Dedifferentiated amniotic fluid mesenchymal stem cell (primary cell): ENCODE measurements at regions not wholly inside any gene's neighbourhood (a gene's known extent, or its start where the extent isn't known, plus 50 kb on each side); places are given as distances from the start of the nearest gene placed in this dataset.
"Not testable (repeated sequence)": the region's sequence is repeated elsewhere in the genome, so short reads cannot be mapped to it uniquely, and the experiment has no call there.

Source experiments
- DNase-seq: peaks from one replicate; pipeline ENCODE4 v3.0.0-alpha.2; 2016; ENCODE audit errors: extremely low spot score

DNA sequence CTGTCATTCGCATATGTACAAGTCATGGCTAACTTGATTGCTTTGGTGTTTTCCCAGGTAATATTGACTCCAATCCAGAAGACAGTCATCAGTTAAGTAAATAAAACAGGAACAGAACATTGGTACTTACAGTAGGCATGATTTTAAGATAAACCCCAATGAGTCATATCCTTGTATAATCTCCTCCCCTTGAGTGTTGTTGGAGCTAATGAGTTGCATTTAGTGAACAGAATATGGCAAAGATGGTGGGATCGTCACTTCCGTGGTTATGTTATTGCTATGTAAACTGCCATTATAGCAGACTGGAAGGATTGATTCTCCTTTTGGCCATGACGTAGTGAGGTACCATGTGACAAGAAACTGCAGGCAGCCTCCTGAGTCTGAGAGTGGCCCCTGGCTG, 102.2 kb downstream of the TMX1 start:
- no peak for DNase-seq

DNA sequence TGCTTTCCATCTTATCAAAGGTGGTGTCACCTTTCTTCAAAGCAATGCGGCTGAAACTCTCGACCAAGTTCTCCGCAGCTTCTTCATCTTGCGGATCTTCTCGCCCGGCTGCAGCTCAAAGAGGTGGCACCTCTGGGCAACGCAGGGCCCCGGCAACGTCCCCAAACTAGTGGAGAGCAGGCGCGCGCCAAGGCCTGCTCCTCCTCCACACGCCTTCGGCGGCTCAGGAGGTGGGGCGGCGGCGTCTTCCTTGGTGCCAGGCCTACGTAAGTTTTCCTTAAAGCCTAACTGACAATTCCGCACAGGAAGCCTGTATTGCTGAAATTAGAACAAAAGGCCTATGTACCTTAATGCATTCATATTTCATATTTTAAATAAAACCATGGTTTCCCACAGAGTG, 112.0 kb downstream of the TMX1 start:
- DNase-seq, result no peak

DNA sequence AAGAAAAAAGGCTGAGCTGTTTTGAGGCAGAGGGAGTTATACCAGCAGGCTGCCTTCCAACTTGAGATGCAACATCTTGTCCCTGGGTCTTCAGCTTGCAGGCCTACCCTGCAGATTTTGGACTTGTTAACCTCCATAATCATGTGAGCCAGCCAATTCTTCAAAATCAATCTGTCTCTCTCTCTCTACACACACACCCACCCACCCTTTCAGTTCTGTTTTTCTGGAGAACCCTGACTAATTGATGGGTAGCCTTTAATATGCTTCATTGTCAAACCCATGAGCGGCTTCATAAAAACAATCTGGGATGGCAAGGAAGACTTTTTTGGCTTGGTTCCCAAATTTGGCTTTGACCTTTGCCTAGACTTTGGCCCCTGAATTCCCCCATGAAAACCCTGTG, 113.9 kb downstream of the TMX1 start:
- no peak for DNase-seq

DNA sequence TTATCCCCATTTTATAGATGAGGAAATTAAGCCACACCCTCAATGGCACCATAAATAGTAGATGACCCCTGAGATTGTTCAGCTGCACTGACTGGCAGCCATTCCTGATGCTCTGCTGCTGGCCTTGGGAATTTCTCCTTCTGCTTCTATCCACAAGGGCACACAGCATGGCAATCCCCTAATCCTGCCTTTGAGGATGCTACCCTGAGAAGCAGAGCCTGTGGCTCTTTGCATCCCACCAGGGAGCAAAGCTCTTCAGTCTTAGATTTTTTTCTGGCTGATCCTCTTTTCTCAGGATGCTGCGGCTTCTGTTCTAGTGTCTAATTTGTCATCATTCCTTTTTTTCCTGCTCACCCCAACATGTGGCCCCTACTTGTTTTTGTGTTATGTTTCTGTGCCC, 114.8 kb downstream of the TMX1 start:
- DNase-seq, result no peak

DNA sequence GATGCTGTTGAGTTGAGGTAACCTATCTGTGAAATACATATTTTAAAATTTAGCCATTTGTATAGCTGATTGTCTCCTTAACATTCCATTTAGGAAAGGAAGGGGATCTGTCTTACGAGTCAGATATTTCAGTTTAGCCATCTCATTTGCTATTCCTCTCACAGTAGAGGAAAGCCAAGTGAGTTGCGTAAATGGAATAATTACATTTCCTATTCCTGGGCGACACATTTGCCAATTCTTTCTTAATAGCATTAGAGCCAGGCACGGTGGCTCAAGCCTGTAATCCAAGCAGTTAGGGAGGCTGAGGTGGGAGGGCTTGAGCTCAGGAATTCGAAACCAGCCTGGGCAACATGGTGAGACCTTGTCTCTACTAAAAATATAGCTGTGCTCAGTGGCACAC, 116.3 kb downstream of the TMX1 start:
- DNase-seq, result no peak

DNA sequence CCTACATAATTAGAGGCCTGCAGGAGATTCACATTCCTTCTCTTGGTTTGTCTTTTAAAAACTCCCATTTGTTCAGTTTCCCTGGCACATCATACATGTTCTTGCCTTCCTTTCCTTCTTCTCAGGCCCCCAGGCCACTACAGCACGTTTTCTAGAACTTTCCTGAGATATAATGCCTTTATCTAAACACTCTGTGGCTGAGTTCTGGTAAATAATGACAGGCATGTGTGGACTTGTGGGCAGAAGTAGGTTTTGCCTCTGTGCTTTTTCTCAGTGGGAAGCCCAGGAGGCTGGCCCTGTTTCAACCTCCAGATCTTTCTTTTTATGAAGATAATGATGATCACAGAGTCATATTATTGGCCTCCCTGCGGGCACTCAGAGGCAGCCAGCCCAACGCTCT, 117.2 kb downstream of the TMX1 start:
- no peak for DNase-seq

DNA sequence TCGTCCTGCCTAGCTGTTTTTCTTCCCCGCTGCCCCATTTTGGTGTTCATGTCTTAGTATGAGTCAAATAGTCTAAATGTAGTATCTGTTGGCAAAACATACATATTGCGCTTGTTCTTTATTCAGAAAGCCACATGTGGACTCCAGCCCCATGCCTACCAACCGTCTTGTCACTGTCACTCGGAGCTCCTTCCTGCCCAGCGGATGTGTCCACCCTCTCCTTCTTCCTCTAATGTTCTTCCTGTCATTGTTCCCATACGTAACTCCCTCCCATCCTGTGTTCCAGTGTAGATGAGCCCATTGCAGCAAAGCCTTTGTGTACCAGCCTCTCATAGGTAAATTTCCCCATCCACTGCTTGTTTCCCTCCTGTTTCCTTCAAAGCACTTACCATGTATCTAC, 120.5 kb downstream of the TMX1 start:
- no peak for DNase-seq

DNA sequence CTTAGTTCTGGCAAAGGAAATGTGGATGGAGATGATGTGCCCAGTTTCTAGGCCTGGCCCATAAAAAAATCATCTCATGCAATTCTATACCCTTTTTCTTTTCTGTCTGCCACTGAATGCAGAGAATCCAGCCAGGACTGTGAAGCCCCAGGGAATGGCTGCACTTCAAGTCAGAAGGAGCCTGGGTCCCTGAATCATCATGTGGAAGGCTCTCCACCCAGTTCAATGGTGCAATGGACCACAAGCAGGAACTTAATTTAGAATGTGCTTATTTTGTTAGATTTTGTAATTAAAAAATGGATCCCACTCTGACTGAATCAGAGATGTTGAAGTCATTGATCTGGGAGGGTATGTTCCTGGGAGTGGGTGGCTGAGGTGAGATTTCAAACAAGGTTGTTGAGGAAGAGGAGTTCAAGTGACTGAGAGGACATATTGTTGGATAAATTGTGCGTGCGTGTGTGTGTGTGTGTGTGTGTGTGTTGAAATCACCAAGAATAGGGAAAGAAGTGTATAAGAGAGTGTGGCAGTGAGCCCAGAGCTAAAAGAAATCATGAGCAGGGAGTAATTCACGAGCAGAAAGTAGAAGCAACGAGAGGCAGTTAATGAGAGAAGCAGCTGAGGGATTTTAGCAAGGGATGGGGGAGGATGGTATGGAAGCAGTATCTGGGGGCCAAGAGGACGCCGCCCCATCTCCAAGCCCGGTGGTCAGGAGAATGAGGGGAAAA, 125.4 kb downstream of the TMX1 start:
- no peak for DNase-seq

DNA sequence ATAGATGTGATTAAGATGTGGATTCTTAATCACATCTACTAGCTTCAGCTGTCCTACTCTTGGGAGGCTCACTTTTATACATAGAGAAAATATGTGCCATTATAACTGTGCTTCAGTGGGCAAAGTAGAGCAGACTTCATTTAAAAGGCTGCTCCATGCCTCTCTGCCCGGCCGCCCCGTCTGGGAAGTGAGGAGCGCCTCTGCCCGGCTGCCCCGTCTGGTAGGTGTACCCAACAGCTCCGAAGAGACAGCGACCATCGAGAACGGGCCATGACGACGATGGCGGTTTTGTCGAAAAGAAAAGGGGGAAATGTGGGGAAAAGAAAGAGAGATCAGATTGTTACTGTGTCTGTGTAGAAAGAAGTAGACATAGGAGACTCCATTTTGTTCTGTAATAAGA, 126.4 kb downstream of the TMX1 start:
- DNase-seq, result not testable (repeated sequence)

DNA sequence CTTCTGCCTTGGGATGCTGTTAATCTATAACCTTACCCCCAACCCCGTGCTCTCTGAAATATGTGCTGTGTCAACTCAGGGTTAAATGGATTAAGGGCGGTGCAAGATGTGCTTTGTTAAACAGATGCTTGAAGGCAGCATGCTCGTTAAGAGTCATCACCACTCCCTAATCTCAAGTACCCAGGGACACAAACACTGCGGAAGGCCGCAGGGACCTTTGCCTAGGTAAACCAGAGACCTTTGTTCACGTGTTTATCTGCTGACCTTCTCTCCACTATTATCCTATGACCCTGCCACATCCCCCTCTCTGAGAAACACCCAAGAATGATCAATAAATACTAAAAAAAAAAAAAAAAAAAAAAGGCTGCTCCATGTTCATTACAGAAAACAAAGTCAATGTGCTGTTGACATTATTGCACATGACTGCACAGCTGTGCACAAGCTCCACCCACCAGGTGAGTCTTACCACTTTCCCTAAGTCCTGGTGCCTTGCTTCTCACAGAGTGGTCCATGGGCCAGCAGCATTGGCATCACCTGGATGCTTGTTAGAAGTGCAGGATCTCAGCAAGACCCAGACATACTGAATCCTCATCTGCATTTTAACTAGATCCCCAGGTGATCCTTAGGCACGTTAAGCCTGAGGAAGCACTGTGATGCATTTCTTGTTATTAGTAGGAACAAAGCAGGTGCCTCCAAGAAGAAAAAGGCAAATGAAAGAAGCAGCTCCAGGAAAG, 127.0 kb downstream of the TMX1 start:
- not testable (repeated sequence) for DNase-seq

DNA sequence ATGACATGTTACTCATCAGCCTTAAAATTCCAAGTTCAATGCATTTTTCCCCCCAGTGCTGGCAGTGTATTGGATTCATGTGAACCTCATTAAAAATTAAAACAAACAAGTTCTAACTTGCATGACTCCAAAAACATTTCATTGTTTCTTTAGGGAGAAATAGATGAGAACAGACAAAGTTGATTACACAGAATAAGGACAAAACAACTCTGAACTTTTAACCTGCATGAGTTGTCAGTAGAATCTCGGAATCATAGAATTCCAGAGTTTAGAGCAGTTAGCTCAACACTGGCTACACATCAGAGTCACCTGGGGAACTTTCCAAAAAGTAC, 127.5 kb downstream of the TMX1 start:
- peak; percentile 55 for DNase-seq

DNA sequence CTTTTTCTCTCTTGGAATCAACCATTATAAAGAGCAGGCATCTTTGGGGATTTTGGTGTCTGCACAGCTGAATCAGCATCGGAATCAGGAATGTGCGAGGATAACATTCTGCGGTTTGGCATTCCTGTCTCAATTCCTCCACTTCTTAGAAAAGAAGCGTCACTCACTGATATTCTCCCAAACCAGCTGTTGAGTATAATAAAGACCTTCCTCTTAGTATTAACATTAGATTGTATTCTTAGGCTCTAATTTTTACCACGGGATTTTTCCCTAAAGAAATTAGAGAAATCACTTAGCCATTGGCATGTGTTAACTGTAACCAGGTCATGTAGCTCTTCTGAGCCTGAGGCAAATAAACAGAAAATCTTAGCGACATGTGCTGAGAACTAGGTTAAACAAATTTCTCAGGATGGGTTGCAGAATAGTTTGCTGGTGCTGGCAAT, 128.7 kb downstream of the TMX1 start:
- peak; percentile 93 for DNase-seq

DNA sequence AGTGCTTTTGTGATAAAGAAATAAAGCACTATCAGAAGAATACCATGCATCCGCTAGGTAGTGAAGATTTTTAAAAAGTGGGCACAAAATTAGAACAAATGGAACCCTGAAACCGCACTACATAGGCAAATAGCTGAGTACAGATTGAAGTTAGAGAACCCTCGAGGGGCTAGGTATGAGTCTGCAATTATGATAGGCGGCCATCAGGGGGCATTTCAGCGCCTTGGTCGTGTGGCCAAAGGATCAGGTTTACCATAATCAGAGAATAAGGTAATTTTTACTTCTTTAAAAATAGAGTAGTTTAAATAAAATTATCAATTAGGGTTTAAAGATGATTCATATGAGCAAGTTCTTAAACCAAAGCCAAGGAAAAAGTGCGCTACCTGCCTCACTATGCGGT, 129.8 kb downstream of the TMX1 start:
- DNase-seq, result no peak

DNA sequence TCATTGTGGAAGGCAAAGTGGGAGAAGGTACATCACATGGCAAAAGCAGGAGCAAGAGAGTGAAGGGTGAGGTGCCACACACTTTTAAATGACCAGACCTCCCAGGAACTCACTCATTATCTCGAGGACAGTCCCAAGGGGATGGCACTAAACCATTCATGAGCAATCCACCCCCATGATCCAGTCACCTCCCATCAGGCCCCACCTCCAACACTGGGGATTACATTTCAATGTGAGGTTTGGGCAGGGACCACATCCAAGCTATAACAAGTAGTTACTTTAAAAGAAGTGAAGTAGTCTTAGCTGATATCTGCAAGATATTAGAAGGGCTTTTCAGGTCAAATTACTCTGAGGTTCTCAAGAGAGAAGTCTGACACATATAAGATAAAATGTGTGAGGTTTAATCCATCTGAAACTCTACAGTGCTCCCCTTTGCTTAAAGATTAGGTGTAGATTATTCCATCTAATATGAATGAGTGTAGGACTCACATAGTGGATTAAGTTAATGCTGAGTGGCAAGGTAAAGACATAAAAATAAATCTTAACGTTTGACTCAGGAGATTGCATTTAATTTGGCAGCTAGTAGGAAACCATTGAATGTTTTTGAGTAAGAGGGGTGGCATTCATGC, 130.8 kb downstream of the TMX1 start:
- DNase-seq, result no peak

DNA sequence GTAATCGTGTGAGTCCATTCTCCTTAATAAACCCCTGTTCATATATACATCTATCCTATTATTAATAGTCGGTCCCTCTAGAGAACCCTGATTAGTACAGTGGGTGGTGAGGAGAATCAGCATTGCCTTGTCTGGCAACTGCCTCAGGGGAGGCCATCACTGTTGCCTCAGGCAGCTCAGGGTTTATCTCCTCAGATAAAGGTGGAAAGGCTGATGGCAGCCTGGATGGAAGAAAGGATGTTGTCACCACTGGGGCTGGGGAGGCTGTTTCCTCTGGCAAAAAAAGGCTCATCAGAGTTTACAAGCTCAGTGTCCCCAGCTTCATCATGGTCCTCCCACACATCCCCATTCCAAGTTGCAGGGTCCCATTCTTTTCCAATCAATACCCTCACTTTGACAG, 137.1 kb downstream of the TMX1 start:
- DNase-seq, result not testable (repeated sequence)

DNA sequence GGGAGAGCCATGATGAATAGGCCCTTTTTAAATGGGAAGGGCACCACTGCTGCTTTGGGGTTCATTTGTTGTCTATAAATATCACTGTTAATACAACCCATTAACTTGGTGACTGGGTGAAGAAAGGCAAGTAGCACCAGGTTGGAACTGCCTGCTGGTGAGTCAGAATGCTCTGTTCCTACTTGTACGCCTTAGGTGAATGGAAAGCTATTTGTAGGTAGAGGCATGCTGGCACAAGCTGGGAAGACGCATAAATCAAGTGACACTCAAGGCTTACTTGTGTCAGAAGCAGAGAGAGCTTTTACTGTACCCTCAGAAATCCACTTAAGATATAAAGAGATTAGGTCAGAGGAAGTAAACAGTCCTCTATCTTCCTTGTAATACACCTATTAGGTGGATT, 142.5 kb downstream of the TMX1 start:
- no peak for DNase-seq

DNA sequence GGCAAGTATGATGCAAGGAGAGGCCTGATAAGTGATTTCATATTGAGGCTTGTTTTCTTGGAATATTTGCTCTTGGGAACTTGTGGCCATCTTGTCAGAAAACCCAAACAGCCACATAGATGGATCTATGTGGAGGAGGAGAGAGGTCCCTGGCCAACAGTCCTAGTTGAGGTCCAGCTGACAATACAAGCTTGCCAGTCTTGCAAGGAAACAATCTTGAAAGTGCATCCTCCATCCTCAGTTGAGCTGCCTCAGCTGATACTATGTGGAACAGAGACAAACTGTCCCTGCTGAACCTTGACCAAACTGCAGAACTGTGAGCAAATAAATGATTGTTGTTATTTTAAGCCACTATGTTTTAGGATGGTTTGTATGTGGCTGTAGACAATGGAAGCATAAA, 146.4 kb downstream of the TMX1 start:
- no peak for DNase-seq

DNA sequence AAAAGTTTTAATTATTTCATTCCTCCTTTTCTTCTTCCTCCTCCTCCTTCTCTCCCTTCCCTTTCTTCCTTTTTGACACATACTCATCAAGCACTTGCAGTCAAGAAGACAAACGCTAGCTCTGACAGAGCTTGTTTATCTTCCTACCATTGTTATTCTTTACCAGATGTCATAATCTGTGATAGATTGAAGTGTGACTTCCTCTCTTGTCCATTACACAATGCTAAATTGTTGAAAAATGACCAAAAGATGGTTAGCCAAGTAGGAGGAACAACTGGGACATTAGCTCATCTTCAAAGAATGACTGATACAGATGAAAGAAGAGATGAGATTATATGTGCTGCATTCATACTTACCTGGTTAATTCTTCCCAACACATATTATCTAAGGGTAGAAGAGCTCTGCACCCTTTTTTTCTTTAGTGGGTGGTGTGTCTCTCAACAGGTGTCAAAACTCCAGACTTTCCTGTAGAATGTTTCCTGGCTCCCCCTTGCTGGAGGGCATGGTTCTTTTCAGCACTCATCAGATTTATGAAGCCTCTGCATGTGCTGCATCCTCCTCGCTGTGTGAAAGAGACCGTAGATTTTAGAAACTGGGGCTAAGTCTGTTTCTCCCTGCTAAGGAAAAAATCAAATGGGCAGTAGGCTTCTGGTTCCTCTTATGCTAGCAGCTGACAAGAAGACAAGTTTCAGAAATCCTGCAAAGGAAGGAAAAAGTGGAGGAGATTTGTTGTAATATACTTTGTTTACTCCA, 147.1 kb downstream of the TMX1 start:
- DNase-seq, result no peak

DNA sequence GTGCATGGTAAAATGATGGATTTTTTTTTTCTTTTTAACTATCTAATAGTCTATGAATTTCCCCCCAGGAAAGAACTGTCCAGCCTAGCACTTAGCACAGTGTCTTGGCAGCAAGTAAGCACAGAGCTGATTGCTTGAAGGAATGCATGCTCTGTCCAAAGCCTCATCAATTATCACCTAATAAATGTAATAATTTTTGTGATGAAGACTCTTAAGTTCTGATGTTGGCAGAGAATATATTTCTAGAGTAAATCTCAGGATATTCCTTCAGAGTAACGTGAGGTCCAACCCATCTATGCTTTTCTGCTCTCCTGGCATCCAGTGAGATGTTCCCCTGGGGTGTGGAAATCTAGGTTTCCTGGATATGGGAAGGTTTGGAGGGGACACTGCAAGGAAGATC, 152.4 kb downstream of the TMX1 start:
- DNase-seq, result no peak

DNA sequence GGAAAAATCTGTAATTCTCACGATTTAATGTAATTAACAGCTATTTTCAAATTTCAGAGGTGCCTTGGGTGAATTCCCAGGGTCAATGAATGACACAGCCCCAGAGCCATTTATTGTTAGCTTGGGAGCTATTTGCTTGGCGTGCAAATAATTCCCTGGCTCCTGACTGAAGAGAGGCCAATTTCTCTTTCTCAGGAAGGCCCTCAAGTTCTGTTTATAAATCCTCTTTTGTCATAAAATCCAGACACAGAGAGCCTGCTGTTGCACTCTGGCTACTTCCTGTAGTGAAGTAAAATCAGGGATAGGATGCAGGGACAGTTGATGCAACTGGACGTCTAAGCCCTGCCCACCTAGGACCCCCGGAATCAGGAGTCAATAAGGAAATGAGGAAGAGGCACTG, 154.3 kb downstream of the TMX1 start:
- DNase-seq, result no peak

DNA sequence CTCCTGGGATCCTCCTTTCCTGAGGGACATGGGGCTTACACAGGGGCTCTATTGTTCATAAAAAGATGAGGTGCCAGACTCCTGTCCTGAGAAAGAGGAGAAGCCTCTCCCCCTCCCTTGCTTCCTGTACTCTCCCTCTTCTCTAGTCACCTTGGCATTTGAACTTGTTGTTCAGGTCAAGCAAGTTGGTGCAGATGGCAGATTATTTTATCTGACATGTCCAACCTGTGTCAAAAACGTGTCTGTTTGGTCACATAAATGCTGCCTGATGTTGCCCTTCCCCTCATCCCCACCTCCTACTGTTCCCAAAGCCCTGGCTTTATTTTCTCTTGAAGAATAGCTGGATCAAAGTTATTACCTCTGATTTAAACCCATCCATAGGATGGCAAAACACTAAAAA, 154.8 kb downstream of the TMX1 start:
- DNase-seq, result no peak

DNA sequence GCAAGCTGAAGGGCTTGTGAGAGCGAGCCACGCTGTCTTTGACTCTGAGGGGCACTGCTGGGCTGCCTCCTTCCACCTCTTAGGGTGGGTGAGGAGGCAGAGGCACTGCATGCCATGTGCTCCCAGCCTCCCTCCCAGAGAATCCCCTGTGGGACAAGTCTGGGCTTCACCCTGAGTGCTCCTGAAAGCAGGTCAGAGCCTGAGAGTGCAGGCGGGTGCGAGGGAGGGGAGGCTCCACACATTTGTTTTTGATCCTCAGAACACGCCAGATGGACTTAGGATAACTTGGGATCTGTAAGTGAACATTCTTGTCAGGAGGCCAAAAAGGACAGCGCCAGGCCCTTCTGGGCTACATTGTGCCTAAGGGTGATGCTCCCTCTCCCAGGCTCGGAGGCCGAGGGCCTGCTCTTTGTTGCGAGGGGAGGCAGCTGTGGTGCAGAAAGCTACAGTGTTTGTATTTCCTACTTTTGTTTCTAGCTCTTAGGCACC, 155.4 kb downstream of the TMX1 start:
- DNase-seq, result peak; percentile 76
